Stimulated activated CD8-positive, alpha-beta memory T cell treated with anti-CD3 and anti-CD28 coated beads, Interleukin-2, amount 100 ng/mL, for 1 hour (primary cell): ENCODE measurements at regions not wholly inside any gene's neighbourhood (a gene's known extent, or its start where the extent isn't known, plus 50 kb on each side); places are given as distances from the start of the nearest gene placed in this dataset.

Source experiments
- DNase-seq, 2 donors: peaks; one replicate each; pipeline ENCODE4 v3.0.0-alpha.2; 2020; ENCODE audit warnings: low read depth in 2 of 2

DNA sequence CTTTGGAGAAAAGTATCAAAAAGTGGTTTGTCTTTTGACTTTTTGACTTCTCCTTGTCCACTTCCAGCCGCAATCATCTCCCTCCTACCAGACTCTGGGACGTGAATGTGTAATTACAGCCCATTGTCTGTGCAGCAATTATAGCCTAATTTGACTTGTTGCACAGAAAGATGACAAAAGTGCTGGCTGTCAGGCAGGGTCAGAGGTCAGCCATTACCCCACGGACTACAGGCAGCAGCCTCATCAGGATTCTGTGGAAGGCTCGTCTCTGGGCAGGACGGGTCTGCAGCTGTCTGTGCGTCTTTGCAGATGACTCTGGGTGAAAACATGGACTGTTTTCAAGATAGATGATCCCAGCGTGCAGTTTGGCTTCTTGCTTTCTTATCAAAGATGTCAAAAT, 102.2 kb upstream of the EDNRB start:
- no peak for DNase-seq

DNA sequence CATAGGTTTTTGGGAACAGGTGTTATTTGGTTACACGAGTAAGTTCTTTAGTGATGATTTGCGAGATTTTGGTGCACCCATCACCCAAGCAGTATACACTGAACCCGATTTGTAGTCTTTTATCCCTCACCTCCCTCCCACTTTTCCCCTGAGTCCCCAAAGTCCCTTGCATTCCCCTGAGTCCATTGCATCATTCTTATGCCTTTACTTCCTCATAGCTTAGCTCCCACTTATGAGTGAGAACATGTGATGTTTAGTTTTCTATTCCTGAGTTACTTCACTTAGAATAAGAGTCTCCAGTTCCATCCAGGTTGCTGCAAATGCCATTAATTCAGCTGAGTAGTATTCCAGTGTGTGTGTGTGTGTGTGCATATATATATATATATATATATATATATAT, 97.2 kb upstream of the EDNRB start:
- DNase-seq: no peak

DNA sequence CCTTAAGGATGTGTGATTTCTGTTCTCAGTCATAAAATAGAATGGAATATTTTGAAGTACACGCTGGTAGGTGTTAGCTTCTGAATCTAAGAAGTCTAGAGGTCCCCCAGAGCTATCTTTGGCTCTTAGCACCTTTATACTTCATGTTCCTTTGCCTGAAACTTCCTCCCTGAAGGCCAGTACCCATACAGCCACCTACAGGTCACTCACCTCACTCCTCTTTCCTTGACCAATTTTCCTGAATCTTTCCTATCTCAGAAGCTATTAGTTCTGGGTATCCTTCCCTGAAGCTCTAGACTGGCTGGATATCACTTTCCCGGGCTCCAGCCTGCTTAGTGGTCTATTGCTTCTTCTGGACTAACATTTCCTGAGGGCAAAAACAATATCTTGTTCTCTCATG, 93.4 kb upstream of the EDNRB start:
- no peak for DNase-seq

DNA sequence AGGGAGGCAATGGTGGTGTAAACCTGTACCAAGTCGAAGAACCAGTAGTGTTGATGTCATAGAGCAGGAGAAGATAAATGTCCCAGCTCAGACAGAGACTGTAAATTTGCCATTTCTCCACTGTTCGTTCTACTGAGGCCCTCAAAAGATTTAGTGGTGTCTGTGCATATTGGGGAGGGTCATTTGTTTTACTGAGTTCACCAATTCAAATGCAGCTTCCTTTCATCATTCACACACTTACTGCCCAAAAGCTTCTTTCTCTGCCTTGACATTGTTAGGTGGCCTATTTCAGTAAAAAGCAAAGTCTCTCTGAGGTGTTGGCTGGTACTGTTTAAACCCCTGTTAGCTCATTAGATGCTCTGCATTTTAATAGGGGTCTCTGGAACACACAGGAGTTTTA, 86.2 kb upstream of the EDNRB start:
- DNase-seq: no peak

DNA sequence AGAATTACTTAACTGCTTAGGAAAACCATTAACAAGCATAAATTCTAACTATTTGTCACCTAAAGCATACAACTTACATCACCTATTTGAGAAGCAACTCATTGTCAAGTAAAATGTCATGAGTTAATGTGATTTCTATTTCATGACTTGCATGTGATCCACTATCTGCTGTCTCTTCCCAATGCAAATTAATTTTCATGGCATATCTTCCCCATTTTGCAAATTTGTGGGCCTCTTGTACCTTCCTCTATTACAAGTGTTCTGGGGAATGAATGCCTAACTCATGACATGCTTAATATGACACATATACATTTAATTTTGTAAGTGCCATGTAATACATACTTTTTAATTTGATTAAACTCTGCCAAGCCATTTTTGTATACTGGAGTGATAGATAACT, 81.1 kb upstream of the EDNRB start:
- DNase-seq: no peak

DNA sequence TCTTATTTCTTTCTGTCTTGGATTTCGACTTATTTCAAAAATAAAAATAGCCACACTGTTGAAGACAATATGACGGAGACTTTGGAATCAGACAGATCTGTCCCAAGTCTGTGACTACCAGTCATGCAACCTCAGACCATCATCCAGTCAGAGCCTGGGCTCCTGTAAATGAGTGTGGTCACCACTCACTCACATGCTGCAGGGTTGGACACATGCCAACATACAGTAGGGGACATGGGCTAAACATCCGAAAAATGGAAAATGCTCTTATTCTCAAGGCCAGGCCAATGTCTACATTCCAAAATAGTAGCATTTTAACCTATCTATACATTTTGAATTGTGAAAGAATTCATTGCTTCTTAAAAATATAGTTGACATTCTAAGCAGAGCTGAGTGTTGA, 75.5 kb upstream of the EDNRB start:
- DNase-seq: no peak

DNA sequence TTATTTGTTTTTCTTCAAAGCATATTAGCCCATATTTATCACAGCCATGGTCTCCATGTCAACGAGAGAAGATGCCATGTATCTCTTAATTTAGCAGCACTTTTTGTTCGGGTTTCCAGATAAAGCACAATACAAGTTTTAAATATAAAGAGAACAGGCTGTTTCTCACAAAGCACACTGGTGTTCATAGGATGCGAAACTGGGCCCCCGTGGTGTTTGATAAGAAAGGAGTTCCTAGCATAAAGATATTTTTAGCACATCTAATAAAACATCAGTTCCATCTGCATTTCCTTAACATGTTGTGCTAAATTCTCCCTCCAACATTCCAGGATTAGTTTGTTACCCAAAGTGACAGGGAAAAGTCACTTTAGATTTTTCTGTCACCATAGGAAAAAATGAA, 72.4 kb upstream of the EDNRB start:
- DNase-seq: no peak

DNA sequence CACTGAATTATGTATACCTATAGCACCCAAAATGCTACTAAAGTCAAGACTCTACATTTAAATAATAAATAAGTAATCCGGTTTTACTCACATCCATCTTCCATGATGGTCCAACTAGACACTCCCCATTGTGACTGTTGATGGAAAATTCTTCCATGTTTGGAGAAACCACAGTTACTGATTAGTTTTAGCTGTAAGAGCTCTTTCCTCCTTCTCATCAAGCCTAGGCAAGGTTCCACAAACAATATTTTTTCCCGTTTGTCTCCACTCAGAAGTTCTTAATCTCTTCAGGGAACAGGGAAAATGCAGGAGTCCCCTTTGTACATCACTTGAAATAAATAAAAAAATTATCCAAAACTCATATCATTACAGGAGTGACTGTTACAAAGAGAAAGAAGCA, 70.7 kb upstream of the EDNRB start:
- no peak for DNase-seq

DNA sequence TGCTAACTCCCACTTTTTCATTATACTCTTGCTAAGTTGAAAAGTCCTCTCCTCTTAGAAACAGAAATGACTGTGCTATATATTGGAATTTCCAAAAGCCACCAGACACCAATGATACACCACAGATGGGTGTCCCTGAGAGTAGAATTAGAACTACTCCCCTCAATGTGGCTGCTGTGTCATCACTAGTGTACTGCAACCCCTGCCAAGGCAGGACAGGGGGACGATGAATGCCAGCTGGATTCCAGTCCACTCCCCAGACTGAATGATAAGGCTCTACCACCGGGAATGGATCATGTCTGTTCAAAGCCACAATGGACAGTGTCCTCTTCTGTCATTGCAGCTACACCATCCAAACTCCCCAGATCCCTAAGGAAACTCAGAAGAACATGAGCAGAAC, 69.7 kb upstream of the EDNRB start:
- no peak for DNase-seq

DNA sequence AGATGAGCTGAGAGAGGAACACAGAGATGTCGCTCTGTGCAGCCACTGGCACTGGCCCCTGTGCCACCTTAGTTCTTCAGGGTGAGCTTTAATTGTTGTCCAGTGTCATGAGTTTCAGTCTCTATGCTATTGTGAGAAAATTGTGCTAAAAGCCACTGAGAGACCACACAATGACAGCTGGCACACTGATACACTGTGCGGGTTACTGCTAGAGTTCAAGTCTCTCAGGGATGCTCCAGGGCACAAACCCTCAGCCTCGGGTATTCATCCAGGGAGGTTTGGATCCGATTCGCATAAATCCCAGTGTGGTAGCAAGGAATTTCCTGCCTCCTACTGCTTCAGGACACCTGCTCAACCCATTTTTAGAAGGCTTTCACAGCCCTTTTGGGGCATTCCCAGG, 68.1 kb upstream of the EDNRB start:
- no peak for DNase-seq

DNA sequence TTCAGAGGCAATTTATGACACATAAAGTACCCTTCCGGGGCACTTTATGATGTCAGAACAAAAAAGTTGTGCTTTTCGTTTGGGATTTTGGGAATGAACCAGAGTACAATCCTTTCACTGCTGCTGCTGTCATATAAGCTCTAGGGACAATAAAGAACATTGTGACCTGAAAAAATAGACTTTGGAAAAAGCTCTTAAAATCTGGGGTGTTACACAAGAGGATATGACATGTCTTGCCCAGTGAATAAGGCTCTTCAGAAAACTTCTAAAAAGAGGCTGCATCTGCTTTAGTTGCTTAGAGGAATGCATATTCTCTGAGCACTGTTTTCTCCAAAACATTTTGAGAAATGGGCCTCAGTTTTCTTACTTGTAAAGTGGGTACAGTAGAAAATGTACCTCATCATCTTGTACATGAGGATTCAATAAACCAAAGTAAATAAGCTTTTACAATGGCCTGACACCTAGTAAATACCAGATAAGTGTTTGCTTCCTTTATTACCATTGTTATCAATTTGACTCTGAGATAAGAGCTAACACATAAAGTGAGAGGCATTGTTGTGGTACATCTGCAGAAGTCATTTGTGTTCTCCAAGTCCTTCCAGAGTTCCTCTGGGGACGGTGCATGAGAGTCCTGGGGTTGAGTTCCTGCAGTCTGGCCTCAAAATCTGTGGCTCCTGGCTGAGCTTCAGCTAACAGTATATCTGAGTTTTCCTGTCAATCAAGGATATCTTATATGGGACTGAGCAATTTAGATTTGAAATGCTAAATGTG, 67.4 kb upstream of the EDNRB start:
- no peak for DNase-seq

DNA sequence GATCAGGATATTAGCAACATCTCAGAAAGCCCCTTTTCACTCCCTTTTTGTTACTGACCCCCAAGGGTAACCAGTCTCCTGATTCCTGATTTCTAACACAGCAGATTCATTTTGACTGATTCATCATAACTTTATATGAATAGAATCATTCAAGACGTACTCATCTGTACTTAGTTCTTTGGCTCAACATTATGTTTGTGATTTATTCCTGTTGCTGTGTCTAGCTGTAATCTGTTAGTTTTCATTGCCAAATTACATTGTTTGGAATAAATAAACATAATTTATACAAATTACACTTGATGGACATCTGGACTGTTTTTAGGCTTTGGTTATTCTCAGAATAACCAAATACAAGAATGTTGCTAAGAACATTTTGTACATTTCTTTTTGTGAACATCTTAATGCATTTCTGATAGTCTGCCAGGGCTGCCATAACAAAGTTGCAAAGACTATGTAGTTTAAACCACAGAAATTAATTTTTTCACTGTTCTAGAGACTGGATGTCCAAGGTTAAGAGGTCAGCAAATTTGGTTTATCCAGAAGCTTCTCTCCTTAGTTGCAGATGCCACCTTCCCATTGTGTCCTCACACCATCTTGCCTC, 62.8 kb upstream of the EDNRB start:
- DNase-seq: no peak

DNA sequence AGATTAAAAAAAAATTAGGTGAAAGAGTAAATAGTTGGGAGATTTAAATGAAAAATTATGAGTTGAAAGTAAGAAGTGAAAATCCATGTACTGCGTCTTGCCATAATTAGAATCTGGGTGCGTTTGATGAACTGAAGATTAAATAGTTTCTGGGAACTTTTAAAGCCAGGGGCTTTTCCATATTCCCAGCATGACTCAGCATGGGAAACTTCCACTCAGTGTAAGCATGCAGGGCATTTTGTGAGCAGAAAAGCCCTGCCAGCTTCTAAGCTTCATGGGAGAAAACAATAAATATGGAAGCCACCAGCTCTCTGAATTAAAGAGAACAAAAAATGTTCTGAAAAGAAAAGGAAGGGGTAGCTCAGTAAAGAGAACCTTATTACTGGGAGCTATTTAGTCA, 62.0 kb upstream of the EDNRB start:
- no peak for DNase-seq

DNA sequence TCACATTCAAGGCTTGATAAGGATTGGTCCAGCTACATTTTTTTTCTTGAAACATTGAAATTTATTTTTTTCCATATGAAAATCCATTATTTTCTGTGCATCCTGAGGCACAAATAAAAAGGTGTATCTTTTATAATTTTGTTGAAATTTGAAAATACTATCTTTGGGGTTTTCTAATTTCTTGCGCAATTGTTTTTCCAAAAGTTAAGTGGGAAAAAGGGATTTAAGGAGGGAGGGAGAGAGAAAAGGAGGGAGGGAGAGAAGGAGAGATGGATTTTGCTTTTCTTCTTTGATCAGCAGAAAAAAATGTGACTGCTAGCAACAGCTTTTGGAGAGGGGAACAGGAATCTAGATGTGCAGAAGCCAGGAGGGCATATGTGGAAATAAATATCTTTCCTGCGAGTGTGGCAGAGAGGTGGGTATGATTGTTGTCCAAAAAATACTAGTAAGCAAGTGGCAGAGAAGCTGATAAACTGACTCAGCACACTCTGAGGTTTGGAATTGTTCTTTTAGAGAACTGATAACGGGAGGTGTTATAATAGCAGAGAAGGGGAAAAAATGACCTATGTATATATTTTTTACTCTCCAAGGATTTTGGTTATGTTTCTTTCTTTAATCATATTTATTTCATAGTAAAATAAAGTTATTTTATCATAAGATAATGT, 61.2 kb upstream of the EDNRB start:
- no peak for DNase-seq

DNA sequence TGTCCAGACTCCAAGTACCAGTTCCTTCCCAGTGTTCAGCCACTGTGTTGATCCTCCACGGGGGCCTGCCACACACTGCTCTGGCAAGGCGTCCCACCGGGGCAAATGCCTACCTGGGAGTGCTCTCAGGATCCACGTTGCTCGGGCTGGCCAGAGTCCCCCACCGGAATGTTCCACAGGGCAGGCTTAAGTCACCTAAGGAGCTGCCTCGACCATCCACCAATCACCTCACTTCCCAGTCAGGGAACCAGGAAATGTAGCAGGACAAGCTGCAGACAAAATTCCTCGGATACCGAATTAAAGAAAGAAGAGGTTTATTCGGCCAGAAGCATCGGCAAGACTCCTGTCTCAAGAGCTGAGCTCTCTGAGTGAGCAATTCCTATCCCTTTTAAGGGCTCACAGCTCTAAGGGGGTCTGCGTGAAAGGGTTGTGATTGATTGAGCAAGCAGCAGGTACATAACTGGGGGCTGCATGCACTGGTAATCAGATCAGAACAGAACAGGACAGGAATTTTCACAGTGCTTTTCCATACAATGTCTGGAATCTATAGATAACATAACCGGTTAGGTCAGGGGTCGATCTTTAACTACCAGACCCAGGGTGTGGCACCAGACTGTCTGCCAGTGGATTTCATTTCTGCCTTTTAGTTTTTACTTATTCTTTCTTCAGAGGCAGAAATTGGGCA, 56.9 kb upstream of the EDNRB start:
- no peak for DNase-seq

DNA sequence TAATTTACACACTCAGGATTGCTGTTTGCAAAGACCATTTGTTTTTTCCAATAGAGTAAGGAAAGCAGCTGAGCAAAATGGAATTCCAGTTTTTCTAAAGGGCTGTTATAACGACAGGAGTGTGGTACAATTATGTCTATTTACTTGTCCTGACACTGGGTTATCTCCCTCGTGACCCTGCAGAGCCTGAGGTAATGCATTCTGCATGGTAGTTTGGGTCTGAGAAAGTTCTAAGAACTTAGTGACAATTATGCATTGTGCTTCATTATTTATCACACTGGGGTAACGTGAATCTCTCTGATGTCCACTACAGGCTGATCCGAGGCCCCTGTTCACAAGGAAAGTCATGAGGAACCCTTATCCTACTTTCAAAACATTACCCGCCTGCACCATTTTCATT, 50.7 kb upstream of the EDNRB start:
- no peak for DNase-seq
